GM10248 (cell line): ENCODE measurements at regions not wholly inside any gene's neighbourhood (a gene's known extent, or its start where the extent isn't known, plus 50 kb on each side); places are given as distances from the start of the nearest gene placed in this dataset.
A peak's percentile ranks its signal among the peaks of the same experiment; 100 is the strongest.

Experiments used
- CTCF ChIA-PET: fragments of 300-600 bp; sonication (Branson Sonifier 250); formaldehyde crosslinking; extraction: SDS; loops from one replicate; lab custom pipeline; 2021; ENCODE audit warnings: antibody characterized with exemption; lab: Yijun Ruan, JAX
- POLR2A ChIA-PET: fragments of 350-650 bp; sonication (Branson Sonifier 250); formaldehyde crosslinking; extraction: SDS; loops from one replicate; lab custom pipeline; 2020; ENCODE audit warnings: antibody characterized with exemption; lab: Yijun Ruan, JAX
- DNase-seq: peaks from one replicate; pipeline ENCODE4 v3.0.0; 2012; ENCODE audit errors: extremely low spot score
- CTCF ChIP-seq: IDR thresholded peaks from 2 replicates; pipeline ENCODE4 v1.5.1; 2012; ENCODE audit warnings: mild to moderate bottlenecking, low read depth; ENCODE audit errors: extremely low read depth, missing control alignments, control extremely low read depth

DNA sequence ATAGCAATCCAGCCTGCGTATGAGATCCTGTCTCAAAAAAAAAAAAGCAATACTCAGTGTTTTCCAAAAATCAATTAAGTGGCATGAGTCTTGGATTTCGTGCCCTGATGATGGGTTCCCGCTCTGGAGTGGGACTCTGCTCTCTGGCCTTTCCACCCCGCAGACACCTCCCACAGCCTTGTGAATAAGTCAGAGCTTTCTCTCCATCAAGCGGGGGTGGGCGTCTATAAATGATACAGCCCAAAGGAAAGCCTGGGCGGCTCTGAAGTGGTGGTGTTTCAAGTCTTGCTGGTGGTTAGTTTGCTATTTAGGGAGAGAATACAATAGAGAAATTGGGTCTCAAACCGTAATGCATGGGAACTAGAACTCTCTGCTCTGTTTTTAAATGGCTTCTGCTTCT, 52.5 kb upstream of the TAGAP start:
- TF ChIP-seq CTCF, result no peak
- no peak for DNase-seq
- POLR2A ChIA-PET, result interaction anchor here (1.0 kb wide), 1 partner anchor 453 kb away, joined by 4 read pairs; the partner anchor contains the start of gene DYNLT1
- CTCF ChIA-PET, result interaction anchor here (1.2 to 10.4 kb wide), 4 partner anchors 8 to 89 kb away, joined by 3 to 101 read pairs (median 13); no protein-coding TSS in a partner anchor

GRCh38 chr6:159095616-159096015, 50.8 kb upstream of the TAGAP start:
- no peak for DNase-seq
- POLR2A ChIA-PET, result no interaction called here
- CTCF ChIA-PET, result interaction anchor here (1.3 to 10.4 kb wide), 8 partner anchors 10 to 87 kb away, joined by 3 to 101 read pairs (median 10); partner anchors contain the start of gene TAGAP
- no peak for TF ChIP-seq CTCF

- ChIA-PET CTCF (interaction anchor here (0.8 to 10.4 kb wide), 11 partner anchors 11 to 86 kb away, joined by 3 to 101 read pairs (median 9); partner anchors contain the start of gene TAGAP), POLR2A (no interaction called here)
- DNase-seq, result peak; percentile 70
- TF ChIP-seq CTCF, result no peak
Measured at GRCh38 chr6:159094444-159095252, 49.9 kb upstream of the TAGAP start.
